Heart left ventricle (tissue), 16 donors: ENCODE measurements at regions not wholly inside any gene's neighbourhood (a gene's known extent, or its start where the extent isn't known, plus 50 kb on each side); places are given as distances from the start of the nearest gene placed in this dataset.

Experiments used
- ATAC-seq, 4 donors: fragments of 200-7000 bp; cut with Tn5 transposase; one replicate each; pipeline ENCODE4 v1.9.1; 2020 to 2022; ENCODE audit warnings: moderate library complexity in 4 of 4, mild to moderate bottlenecking in 3 of 4, moderate number of reproducible peaks in 1 of 4
- DNase-seq, 5 donors: peaks; one replicate each; pipeline ENCODE4 v3.0.0-alpha.2; 2020
- H3K27ac ChIP-seq, 12 donors: fragments of 200-600 bp; sonication (generic) in 4 of 12; one replicate each; pipeline versions ENCODE4 v1.5.0 to v1.8.0; 2016 to 2022; ENCODE audit warnings: mild to moderate bottlenecking in 2 of 12
- H3K27me3 ChIP-seq, 9 donors: fragments of 200-600 bp; sonication (generic) in 2 of 9; one replicate each; pipeline versions ENCODE4 v1.5.1 to v1.8.0; 2016 to 2022; ENCODE audit warnings: mild to moderate bottlenecking in 3 of 9
- H3K36me3 ChIP-seq, 9 donors: fragments of 200-600 bp; sonication (generic) in 2 of 9; one replicate each; pipeline versions ENCODE4 v1.5.0 to v1.8.0; 2018 to 2022; ENCODE audit warnings: mild to moderate bottlenecking in 2 of 9
- H3K4me1 ChIP-seq, 12 donors: fragments of 200-600 bp; sonication (generic) in 4 of 12; one replicate each; pipeline versions ENCODE4 v1.5.0 to v1.8.0; 2016 to 2022; ENCODE audit warnings: mild to moderate bottlenecking in 3 of 12
- H3K4me3 ChIP-seq, 12 donors: fragments of 200-600 bp; sonication (generic) in 4 of 12; one replicate each; pipeline versions ENCODE4 v1.5.0 to v1.8.0; 2017 to 2022; ENCODE audit warnings: mild to moderate bottlenecking in 9 of 12, moderate library complexity in 4 of 12
- H3K9me3 ChIP-seq, 12 donors: fragments of 200-600 bp; sonication (generic) in 4 of 12; one replicate each; pipeline versions ENCODE4 v1.5.0 to v1.8.0; 2016 to 2022; ENCODE audit warnings: mild to moderate bottlenecking in 1 of 12
- POLR2A ChIP-seq, 2 donors: fragments of 450-650 bp; IDR thresholded peaks; one replicate each; pipeline ENCODE4 v1.6.1; 2017; ENCODE audit warnings: antibody characterized with exemption in 2 of 2, mild to moderate bottlenecking in 2 of 2, moderate library complexity in 2 of 2
- WGBS, 4 donors: extraction: QIAGEN DNeasy Blood & Tissue Kit in 2 of 4; methylation state at CpG; one replicate each; pipeline versions ENCODE4 v1.1.5 to v1.1.7; 2013 to 2018; 5-methylcytosine and 5-hydroxymethylcytosine counted together
- intact Hi-C, 10 donors: fragments of 100-400 bp; cut with DNase I; formaldehyde crosslinking; loops; one replicate each; pipeline versions ENCODE4 v1.11.1 to v1.14.2; 2022
- TF ChIP-seq, protein P1 (sequence below), 12 donors: fragments of 200-600 bp; sonication (generic) in 4 of 12; IDR thresholded peaks; one replicate each; pipeline versions ENCODE4 v1.5.0 to v1.8.0; 2018 to 2022; ENCODE audit warnings: antibody characterized with exemption in 12 of 12, mild to moderate bottlenecking in 5 of 12
- donor health status: ischemic (EF 13 %, LVEDD 7.1; RV severe dilation, severe dysfunction).
- donor health status: healthy with polysubstance abuse.
- donor health status: DM: no; HTN: yes; CAD: no.
- donor health status: DM: no; HTN: no; CAD: no.
- donor health status: ischemic (EF 25% LVEDD 6.9; RV normal size, moderate dysfunction).
- donor health status: ischemic (EF 25% LVEDD 5.7; RV mildly dilated, moderate dysfunction).
- donor health status: healthy.
- donor health status: DM: yes; HTN: yes; CAD: no.
- donor health status: ischemic (EF 35%, LVEDD 5.7; RV mildly dilated, moderate dysfunction).
- donor health status: nonischemic (EF 11% LVEDD 7.7; RV severe dilation, severe dysfunction).
- donor health status: DM: yes; HTN: yes; CAD: no.
- donor health status: PGD.
- donor health status: ischemic (EF 29% LVEDD 5.4; RV normal size, mild dysfunction).
- donor health status: nonischemic (EF 23%, LVEDD 6.1; RV moderate dilation, normal function).

DNA sequence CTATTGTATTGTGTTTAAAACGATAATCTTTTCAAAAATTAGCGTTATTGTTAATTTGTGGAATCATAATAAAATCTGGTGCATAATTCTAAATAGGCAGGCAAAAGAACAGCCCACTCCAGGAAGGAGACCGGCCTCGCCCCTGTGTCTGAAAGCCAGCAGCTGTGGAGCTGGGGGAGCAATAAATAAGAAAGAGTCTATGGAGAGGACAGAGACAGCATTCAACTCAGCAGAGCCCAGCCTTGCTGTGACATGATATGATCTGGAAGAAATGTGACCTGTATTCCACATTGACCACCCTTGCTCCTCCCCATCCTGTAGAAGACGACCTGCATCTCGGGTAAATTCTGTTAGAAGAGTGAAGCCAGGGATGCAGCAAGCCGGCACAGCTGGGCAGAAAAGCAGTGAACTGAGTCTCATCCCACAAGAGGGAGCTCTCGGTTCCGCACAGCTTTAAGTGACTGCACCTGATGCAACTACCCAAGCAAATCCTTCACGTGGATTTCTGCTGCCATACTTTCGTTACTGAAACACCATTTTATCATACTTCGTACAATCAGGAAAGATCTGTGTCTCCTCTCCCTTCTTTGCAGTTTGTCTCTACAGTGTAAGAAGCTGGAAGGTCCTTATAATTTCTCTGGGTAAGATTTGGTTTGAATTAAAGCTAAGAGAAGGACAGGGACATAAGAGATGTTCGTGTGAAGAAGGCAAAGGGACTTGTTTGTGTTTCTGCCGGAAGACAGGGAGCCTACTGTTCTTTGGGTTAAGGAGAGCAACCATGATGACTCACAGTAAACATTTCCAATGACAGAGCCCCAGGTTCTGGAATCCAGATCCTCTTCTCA is 427.1 kb downstream of the GPAM start:
- WGBS, 4 donors: 32 to 37% (median 34%) methylated on average over 14 of the region's 14 CpGs
- peak in 2 of 5 donors; percentile 23 to 27 for DNase-seq

DNA sequence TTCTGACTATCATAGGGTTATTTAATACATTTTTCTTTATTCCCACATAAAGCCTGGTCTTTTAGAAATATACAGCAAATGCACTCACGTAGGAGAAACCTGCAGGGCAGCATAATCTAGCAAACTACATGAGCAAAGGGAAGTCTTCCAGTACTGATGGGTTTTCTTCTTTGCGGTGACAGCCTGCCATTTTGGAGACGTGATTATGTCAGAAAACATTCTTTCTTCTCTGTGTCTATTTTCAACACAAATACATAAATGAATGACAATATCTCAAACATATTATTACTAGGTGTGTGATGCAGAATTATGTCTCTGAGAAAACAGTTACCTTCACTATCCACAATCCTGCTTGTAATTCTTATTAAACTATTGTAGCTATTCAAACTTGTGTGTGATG is 425.0 kb downstream of the GPAM start:
- WGBS, 4 donors: 75 to 77% (median 75%) methylated on average over 3 of the region's 3 CpGs
- intact Hi-C loops: loop anchor here in 8 of 10 donors (5.0 to 10.0 kb wide), 5 partner anchors 376 to 559 kb away; no protein-coding TSS in a partner anchor
- H3K4me1 ChIP-seq: no peaks in the 10 kb centered on the region
- H3K36me3 ChIP-seq: no peaks in the 10 kb centered on the region
- H3K9me3 ChIP-seq: no peaks in the 10 kb centered on the region
- TF ChIP-seq, protein P1, sequence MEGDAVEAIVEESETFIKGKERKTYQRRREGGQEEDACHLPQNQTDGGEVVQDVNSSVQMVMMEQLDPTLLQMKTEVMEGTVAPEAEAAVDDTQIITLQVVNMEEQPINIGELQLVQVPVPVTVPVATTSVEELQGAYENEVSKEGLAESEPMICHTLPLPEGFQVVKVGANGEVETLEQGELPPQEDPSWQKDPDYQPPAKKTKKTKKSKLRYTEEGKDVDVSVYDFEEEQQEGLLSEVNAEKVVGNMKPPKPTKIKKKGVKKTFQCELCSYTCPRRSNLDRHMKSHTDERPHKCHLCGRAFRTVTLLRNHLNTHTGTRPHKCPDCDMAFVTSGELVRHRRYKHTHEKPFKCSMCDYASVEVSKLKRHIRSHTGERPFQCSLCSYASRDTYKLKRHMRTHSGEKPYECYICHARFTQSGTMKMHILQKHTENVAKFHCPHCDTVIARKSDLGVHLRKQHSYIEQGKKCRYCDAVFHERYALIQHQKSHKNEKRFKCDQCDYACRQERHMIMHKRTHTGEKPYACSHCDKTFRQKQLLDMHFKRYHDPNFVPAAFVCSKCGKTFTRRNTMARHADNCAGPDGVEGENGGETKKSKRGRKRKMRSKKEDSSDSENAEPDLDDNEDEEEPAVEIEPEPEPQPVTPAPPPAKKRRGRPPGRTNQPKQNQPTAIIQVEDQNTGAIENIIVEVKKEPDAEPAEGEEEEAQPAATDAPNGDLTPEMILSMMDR (IDR thresholded peaks at IDR 0.05): no peak
- no peak for TF ChIP-seq POLR2A (IDR thresholded peaks at IDR 0.05)
- peaks cover 0 to 8% (median 0%) of the 10 kb centered on the region in 9 donors for H3K27me3 ChIP-seq
- DNase-seq: no peak
- ATAC-seq: no peak
- H3K27ac ChIP-seq: no peak overlapping the region
- H3K4me3 ChIP-seq: no peak overlapping the region

More for the DNA sequence above, 427.1 kb downstream of the GPAM start:
- H3K36me3 ChIP-seq: no peaks in the 10 kb centered on the region
- TF ChIP-seq, protein P1 (IDR thresholded peaks at IDR 0.05): peak in 9 of 12 donors; percentile 28 to 55 (median 38)
- no peak for TF ChIP-seq POLR2A (IDR thresholded peaks at IDR 0.05)
- H3K27me3 ChIP-seq: peaks cover 0 to 2% (median 0%) of the 10 kb centered on the region in 9 donors
- ATAC-seq: peak in 1 of 4 donors; percentile 55
- no peak overlapping the region for H3K4me3 ChIP-seq
- no peak overlapping the region for H3K27ac ChIP-seq
- peaks cover 0 to 7% (median 0%) of the 10 kb centered on the region in 12 donors for H3K9me3 ChIP-seq
- H3K4me1 ChIP-seq: no peaks in the 10 kb centered on the region
- intact Hi-C loops: loop anchor here in 8 of 10 donors (2.0 to 10.0 kb wide), 6 partner anchors 378 to 561 kb away; no protein-coding TSS in a partner anchor

DNA sequence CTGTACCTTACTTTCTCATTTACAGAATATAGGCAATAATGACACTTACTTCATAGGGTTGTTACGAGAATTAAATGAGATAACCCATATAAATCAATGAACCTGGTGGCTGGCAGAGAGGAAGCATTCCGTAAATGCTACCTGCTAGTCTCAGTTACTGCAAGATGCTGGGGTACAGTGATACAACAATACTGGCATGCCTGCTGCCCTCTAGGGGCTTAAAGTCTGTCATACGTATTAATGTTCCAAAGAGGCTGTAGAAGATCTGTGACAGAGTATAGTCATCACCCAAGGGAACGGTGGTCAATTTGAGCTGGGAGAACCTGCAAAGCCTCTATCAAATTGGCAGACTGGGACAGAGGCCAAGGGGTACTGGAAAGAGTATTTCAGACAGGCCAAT is 421.5 kb downstream of the GPAM start:
- intact Hi-C loops: loop anchor here in 1 of 10 donors (10.0 kb wide), 1 partner anchor 373 kb away; no protein-coding TSS in a partner anchor
- Histone ChIP-seq H3K27me3 (peaks cover 0 to 8% (median 0%) of the 10 kb centered on the region in 9 donors), H3K27ac (no peak overlapping the region), H3K36me3 (no peaks in the 10 kb centered on the region), H3K4me3 (no peak overlapping the region), H3K9me3 (no peaks in the 10 kb centered on the region), H3K4me1 (no peaks in the 10 kb centered on the region)
- ATAC-seq (no peak), DNase-seq (no peak)
- 81 to 84% (median 83%) methylated on average over 4 of the region's 4 CpGs for WGBS, 4 donors
- TF ChIP-seq, protein P1 (IDR thresholded peaks at IDR 0.05): no peak
- no peak for TF ChIP-seq POLR2A (IDR thresholded peaks at IDR 0.05)

DNA sequence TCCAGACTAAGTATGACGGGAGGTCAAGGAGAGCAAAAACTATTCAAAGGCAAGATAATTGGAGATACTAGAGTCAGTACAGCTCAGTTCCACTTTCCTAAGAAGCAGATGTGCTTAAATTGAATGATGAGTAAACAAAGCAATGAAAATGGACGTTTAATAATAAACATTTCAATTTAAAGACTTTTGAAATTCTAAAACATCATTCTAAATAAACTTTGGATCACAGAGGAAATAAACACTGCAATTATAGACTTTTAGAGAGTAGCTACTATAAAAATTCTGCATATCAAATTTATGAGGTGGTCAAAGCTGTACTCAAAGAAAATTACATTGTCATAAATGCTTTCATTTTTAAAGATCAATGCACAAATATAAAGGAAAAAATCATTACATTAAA is 418.3 kb downstream of the GPAM start:
- intact Hi-C loops: loop anchor here in 1 of 10 donors (10.0 kb wide), 1 partner anchor 370 kb away; no protein-coding TSS in a partner anchor
- Histone ChIP-seq H3K4me1 (no peaks in the 10 kb centered on the region), H3K4me3 (no peak overlapping the region), H3K36me3 (no peaks in the 10 kb centered on the region), H3K27me3 (peaks cover 0 to 8% (median 0%) of the 10 kb centered on the region in 9 donors), H3K27ac (no peak overlapping the region), H3K9me3 (peaks cover 0 to 12% (median 0%) of the 10 kb centered on the region in 12 donors)
- ATAC-seq (no peak), DNase-seq (no peak)
- 55 to 65% (median 63%) methylated on average over 2 of the region's 2 CpGs for WGBS, 4 donors
- TF ChIP-seq, protein P1 (IDR thresholded peaks at IDR 0.05): no peak
- no peak for TF ChIP-seq POLR2A (IDR thresholded peaks at IDR 0.05)
